Upper lobe of left lung (tissue), 6 donors: ENCODE measurements at regions not wholly inside any gene's neighbourhood (a gene's known extent, or its start where the extent isn't known, plus 50 kb on each side); places are given as distances from the start of the nearest gene placed in this dataset.
A peak's percentile ranks its signal among the peaks of the same experiment; 100 is the strongest.
"Not testable (repeated sequence)": the region's sequence is repeated elsewhere in the genome, so short reads cannot be mapped to it uniquely, and the experiment has no call there.

Source experiments
- ATAC-seq, 2 donors: fragments of 200-7000 bp; cut with Tn5 transposase; one replicate each; pipeline ENCODE4 v1.9.1; 2022; ENCODE audit warnings: mild to moderate bottlenecking in 2 of 2, moderate library complexity in 2 of 2; ENCODE audit not compliant: low FRiP score in 2 of 2
- DNase-seq, 2 donors: peaks; one replicate each; pipeline ENCODE4 v3.0.0-alpha.2; 2019 to 2020
- H3K27ac ChIP-seq, 4 donors: fragments of 200-600 bp; sonication (generic); one replicate each; pipeline ENCODE4 v1.5.1; 2016 to 2019
- H3K27me3 ChIP-seq, 4 donors: fragments of 200-600 bp; sonication (generic); one replicate each; pipeline ENCODE4 v1.5.1; 2017 to 2019
- H3K36me3 ChIP-seq, 4 donors: fragments of 200-600 bp; sonication (generic); one replicate each; pipeline ENCODE4 v1.5.1; 2016 to 2019
- H3K4me1 ChIP-seq, 4 donors: fragments of 200-600 bp; sonication (generic); one replicate each; pipeline ENCODE4 v1.5.1; 2018 to 2019
- H3K4me3 ChIP-seq, 4 donors: fragments of 200-600 bp; sonication (generic); one replicate each; pipeline ENCODE4 v1.5.1; 2017 to 2019; ENCODE audit warnings: mild to moderate bottlenecking in 2 of 4, moderate library complexity in 1 of 4
- H3K9me3 ChIP-seq, 4 donors: fragments of 200-600 bp; sonication (generic); one replicate each; pipeline ENCODE4 v1.5.1; 2018 to 2019
- EP300 ChIP-seq, 4 donors: sonication (generic); formaldehyde crosslinking; IDR thresholded peaks; one replicate each; pipeline ENCODE4 v1.5.1; 2017; ENCODE audit warnings: antibody characterized with exemption in 4 of 4, control low read depth in 2 of 4
- POLR2A ChIP-seq, 4 donors: fragments of 450-650 bp; IDR thresholded peaks; one replicate each; pipeline ENCODE4 v1.5.1; 2016 to 2017; ENCODE audit warnings: antibody characterized with exemption in 4 of 4, mild to moderate bottlenecking in 2 of 4
- POLR2AphosphoS5 ChIP-seq, 2 donors: sonication (generic); formaldehyde crosslinking; IDR thresholded peaks; one replicate each; pipeline ENCODE4 v1.5.1; 2017; ENCODE audit warnings: antibody characterized with exemption in 2 of 2
- WGBS, 2 donors: methylation state at CpG; one replicate each; pipeline ENCODE4 v1.1.5; 2017 to 2018; 5-methylcytosine and 5-hydroxymethylcytosine counted together
- TF ChIP-seq, protein P1 (sequence below), 6 experiments: fragments of 450-650 bp in 4 of 6; fragments of 200-600 bp in 2 of 6; sonication (generic) in 2 of 6; IDR thresholded peaks; one replicate each; pipeline ENCODE4 v1.5.1; 2016 to 2019; ENCODE audit warnings: antibody characterized with exemption in 6 of 6
- donor health status: DM: no; HTN: no; CAD: no; lungs with moderate emphysema.
- donor health status: DM: no; HTN: yes; CAD: no; lungs with severe emphysema.

DNA sequence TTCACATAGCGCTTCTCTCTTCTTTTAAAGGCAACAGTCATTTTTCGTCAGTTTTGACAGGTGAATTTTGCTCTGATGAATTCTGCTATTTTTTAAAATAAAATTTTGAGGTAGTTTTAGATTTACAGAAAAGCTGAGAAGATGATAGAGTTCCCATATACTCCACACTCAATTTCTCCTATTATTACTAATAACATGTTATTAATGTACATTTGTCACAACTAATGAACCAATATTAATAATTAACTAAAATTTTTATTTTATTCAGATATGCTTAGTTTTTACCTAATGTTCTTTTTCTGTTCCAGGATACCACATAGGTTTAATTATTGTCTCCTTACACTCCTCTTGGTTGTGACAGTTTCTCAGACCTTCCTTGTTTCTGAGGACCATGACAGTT lies 197.0 kb downstream of the ZC3H11B start:
- Histone ChIP-seq H3K36me3 (no peaks in the 10 kb centered on the region), H3K9me3 (no peaks in the 10 kb centered on the region), H3K27ac (no peak overlapping the region), H3K4me3 (no peak overlapping the region), H3K27me3 (no peaks in the 10 kb centered on the region), H3K4me1 (no peaks in the 10 kb centered on the region)
- 80 to 88% methylated on average over 2 of the region's 2 CpGs for WGBS, 2 donors
- DNase-seq, result no peak
- no peak for TF ChIP-seq POLR2A (IDR thresholded peaks at IDR 0.05)
- no peak for ATAC-seq

DNA sequence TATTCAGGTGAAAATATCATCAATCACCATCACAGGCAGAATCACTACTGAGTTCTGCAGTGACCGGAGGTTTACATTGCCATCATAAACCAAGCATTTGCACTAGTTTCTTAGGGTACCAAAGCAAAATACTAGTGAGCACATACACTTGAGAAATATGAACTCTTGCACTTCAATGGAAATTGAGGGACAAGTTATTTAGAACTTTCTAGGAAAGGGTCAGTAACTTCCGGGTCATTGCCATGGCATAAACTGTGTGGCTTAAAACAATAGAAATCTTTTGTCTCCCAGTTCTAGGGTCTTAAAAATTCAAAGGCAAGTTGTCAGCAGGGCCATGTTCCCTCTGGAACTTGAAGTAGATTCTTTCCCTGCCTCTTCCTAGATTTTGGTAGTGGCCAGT lies 197.5 kb downstream of the ZC3H11B start:
- WGBS, 2 donors, result 90 to 95% methylated on average over 2 of the region's 2 CpGs
- Histone ChIP-seq H3K9me3 (no peaks in the 10 kb centered on the region), H3K27ac (no peak overlapping the region), H3K4me3 (no peak overlapping the region), H3K4me1 (no peaks in the 10 kb centered on the region), H3K36me3 (no peaks in the 10 kb centered on the region), H3K27me3 (no peaks in the 10 kb centered on the region)
- no peak for DNase-seq
- ATAC-seq, result no peak
- TF ChIP-seq POLR2AphosphoS5 (IDR thresholded peaks at IDR 0.05), result no peak
- no peak for TF ChIP-seq POLR2A (IDR thresholded peaks at IDR 0.05)
- TF ChIP-seq, protein P1, sequence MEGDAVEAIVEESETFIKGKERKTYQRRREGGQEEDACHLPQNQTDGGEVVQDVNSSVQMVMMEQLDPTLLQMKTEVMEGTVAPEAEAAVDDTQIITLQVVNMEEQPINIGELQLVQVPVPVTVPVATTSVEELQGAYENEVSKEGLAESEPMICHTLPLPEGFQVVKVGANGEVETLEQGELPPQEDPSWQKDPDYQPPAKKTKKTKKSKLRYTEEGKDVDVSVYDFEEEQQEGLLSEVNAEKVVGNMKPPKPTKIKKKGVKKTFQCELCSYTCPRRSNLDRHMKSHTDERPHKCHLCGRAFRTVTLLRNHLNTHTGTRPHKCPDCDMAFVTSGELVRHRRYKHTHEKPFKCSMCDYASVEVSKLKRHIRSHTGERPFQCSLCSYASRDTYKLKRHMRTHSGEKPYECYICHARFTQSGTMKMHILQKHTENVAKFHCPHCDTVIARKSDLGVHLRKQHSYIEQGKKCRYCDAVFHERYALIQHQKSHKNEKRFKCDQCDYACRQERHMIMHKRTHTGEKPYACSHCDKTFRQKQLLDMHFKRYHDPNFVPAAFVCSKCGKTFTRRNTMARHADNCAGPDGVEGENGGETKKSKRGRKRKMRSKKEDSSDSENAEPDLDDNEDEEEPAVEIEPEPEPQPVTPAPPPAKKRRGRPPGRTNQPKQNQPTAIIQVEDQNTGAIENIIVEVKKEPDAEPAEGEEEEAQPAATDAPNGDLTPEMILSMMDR (IDR thresholded peaks at IDR 0.05), result no peak
- no peak for TF ChIP-seq EP300 (IDR thresholded peaks at IDR 0.05)

DNA sequence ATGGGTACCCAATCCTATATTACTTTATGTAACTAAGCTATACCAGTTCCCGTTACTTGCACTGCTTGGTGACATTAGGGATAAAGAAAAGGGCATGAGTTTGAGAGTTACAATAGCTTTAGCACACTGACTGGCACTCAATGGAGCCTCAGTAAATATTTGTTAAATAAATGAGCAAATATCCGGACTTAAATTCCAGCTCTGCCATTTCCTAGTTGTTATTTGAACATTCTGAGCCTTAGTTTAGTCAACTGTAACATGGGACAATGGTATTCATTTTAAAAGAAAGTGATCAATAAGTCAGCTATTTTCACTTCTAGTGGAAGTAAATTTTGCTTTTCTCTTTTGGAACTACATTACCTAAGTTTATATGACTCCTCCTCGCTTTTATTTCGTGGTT lies 198.7 kb downstream of the ZC3H11B start:
- no peak overlapping the region for H3K27ac ChIP-seq
- DNase-seq (no peak), ATAC-seq (no peak)
- TF ChIP-seq, protein P1 (IDR thresholded peaks at IDR 0.05), result no peak
- TF ChIP-seq POLR2AphosphoS5 (IDR thresholded peaks at IDR 0.05) (no peak), EP300 (IDR thresholded peaks at IDR 0.05) (no peak), POLR2A (IDR thresholded peaks at IDR 0.05) (no peak)
- WGBS, 2 donors, result 68 to 69% methylated on average over 4 of the region's 4 CpGs
- no peak overlapping the region for H3K4me3 ChIP-seq
- no peaks in the 10 kb centered on the region for H3K27me3 ChIP-seq
- no peaks in the 10 kb centered on the region for H3K4me1 ChIP-seq
- H3K36me3 ChIP-seq, result no peaks in the 10 kb centered on the region
- no peaks in the 10 kb centered on the region for H3K9me3 ChIP-seq

DNA sequence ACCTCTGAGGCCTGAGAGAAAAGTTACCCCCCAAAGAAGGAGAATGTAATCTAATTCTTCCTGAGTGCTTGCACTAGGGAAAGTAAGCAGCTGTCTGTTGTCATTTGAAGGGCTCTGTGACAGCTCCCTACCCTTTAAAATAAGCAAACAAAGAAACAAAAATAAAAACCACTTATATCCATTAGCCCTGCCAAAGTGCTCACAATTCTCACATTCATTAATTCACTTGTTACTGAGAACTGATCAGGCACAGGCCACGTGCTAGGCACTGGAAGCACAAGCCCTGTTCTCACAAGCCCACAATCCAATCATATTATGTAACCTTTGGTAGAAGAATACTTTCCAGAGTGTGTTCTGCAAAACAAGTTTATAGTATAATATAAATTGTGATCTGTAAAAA lies 199.4 kb downstream of the ZC3H11B start:
- ATAC-seq (no peak), DNase-seq (no peak)
- Histone ChIP-seq H3K36me3 (no peaks in the 10 kb centered on the region), H3K27me3 (no peaks in the 10 kb centered on the region), H3K27ac (no peak overlapping the region), H3K9me3 (no peaks in the 10 kb centered on the region), H3K4me3 (no peak overlapping the region), H3K4me1 (no peaks in the 10 kb centered on the region)
- TF ChIP-seq POLR2A (IDR thresholded peaks at IDR 0.05), result no peak
- 55 to 61% methylated on average over 1 of the region's 1 CpG for WGBS, 2 donors

GRCh38 chr1:219412772-219413171 lies 200.1 kb downstream of the ZC3H11B start:
- 79 to 86% methylated on average over 3 of the region's 3 CpGs for WGBS, 2 donors

GRCh38 chr1:219410721-219411120 lies 202.2 kb downstream of the ZC3H11B start:
- not testable (repeated sequence) for ATAC-seq, H3K27ac ChIP-seq, H3K36me3 ChIP-seq, H3K4me3 ChIP-seq, H3K27me3 ChIP-seq, H3K9me3 ChIP-seq, H3K4me1 ChIP-seq
- no CpG with 5 or more reads among the region's 22 CpGs for WGBS, 2 donors
- peak in 1 of 2 donors; percentile 60 for DNase-seq

More at GRCh38 chr1:219412772-219413171, 200.1 kb downstream of the ZC3H11B start:
- no peak for DNase-seq
- no peaks in the 10 kb centered on the region for H3K27me3 ChIP-seq
- no peaks in the 10 kb centered on the region for H3K36me3 ChIP-seq
- TF ChIP-seq, protein P1 (IDR thresholded peaks at IDR 0.05), result no peak
- TF ChIP-seq POLR2A (IDR thresholded peaks at IDR 0.05) (no peak), EP300 (IDR thresholded peaks at IDR 0.05) (no peak), POLR2AphosphoS5 (IDR thresholded peaks at IDR 0.05) (no peak)
- H3K9me3 ChIP-seq, result no peaks in the 10 kb centered on the region
- no peak overlapping the region for H3K27ac ChIP-seq
- H3K4me1 ChIP-seq, result no peaks in the 10 kb centered on the region
- ATAC-seq, result no peak
- H3K4me3 ChIP-seq, result no peak overlapping the region
